Right lung (tissue), 2 donors: ENCODE measurements at regions not wholly inside any gene's neighbourhood (a gene's known extent, or its start where the extent isn't known, plus 50 kb on each side); places are given as distances from the start of the nearest gene placed in this dataset.
"Not testable (repeated sequence)": the region's sequence is repeated elsewhere in the genome, so short reads cannot be mapped to it uniquely, and the experiment has no call there.

ENCODE experiments used
- DNase-seq, 2 donors: peaks; one replicate each; pipeline ENCODE4 v3.0.0-alpha.2; 2013

- DNase-seq, result not testable (repeated sequence)
Observed at GRCh38 chr4:154907345-154908045, 126.4 kb downstream of the RBM46 start.

GRCh38 chr4:154908168-154908567 lies 127.1 kb downstream of the RBM46 start:
- no peak for DNase-seq

GRCh38 chr4:154911097-154911496 lies 130.0 kb downstream of the RBM46 start:
- DNase-seq, result no peak

- no peak for DNase-seq
Observed at GRCh38 chr4:154911608-154912098, 130.6 kb downstream of the RBM46 start.

GRCh38 chr4:154916068-154916467 lies 135.0 kb downstream of the RBM46 start:
- DNase-seq, result no peak

- DNase-seq, result no peak
Observed at GRCh38 chr4:154927126-154927680, 146.1 kb downstream of the RBM46 start.

- no peak for DNase-seq
Observed at GRCh38 chr4:154928640-154929257, 147.7 kb downstream of the RBM46 start.

GRCh38 chr4:154936873-154937272 lies 155.8 kb downstream of the RBM46 start:
- DNase-seq, result no peak

GRCh38 chr4:154939851-154940250 lies 158.8 kb downstream of the RBM46 start:
- DNase-seq, result no peak

- DNase-seq, result no peak
Observed at GRCh38 chr4:154942176-154942575, 161.1 kb downstream of the RBM46 start.

GRCh38 chr4:154944996-154945395 lies 163.9 kb downstream of the RBM46 start:
- DNase-seq, result no peak

- no peak for DNase-seq
Observed at GRCh38 chr4:154946113-154946512, 165.0 kb downstream of the RBM46 start.

GRCh38 chr4:154953691-154954090 lies 172.6 kb downstream of the RBM46 start:
- DNase-seq, result no peak

GRCh38 chr4:154954117-154954516 lies 173.0 kb downstream of the RBM46 start:
- DNase-seq, result no peak

GRCh38 chr4:154958121-154958520 lies 177.0 kb downstream of the RBM46 start:
- no peak for DNase-seq

GRCh38 chr4:154958621-154959358 lies 177.7 kb downstream of the RBM46 start:
- DNase-seq, result peak; percentile 62 to 67

GRCh38 chr4:154959756-154960155 lies 178.7 kb downstream of the RBM46 start:
- DNase-seq, result no peak

GRCh38 chr4:154960476-154960875 lies 179.4 kb downstream of the RBM46 start:
- DNase-seq, result no peak

- DNase-seq, result no peak
Observed at GRCh38 chr4:154961263-154961662, 180.2 kb downstream of the RBM46 start.

GRCh38 chr4:154973244-154974035 lies 192.4 kb downstream of the RBM46 start:
- DNase-seq, result no peak

- no peak for DNase-seq
Observed at GRCh38 chr4:154977228-154977627, 196.2 kb downstream of the RBM46 start.
